ENCODE measurements at regions not wholly inside any gene's neighbourhood (a gene's known extent, or its start where the extent isn't known, plus 50 kb on each side); places are given as distances from the start of the nearest gene placed in this dataset.
A peak's percentile ranks its signal among the peaks of the same experiment; 100 is the strongest.

GRCh38 chr9:110099236-110100095 lies 108.5 kb downstream of the C9orf152 start (continued):
- no peak for TF ChIP-seq USF2 (IDR thresholded peaks at IDR 0.05; ENCODE audit: low read depth, low read length)

GRCh38 chr9:110101531-110102161 lies 106.3 kb downstream of the C9orf152 start:
- H2BK120ac ChIP-seq (ENCODE audit: low read depth, low read length): no peak overlapping the region
- H3K4me2 ChIP-seq (ENCODE audit: low read depth, low read length): no peak overlapping the region
- no peak overlapping the region for H2BK20ac ChIP-seq (ENCODE audit: low read depth, low read length)
- H4K20me1 ChIP-seq (ENCODE audit: insufficient read depth, low read length): peaks cover 87% of the 10 kb centered on the region
- dilution Hi-C loops (cut with HindIII; ENCODE audit: low sequenced_read_pairs, unreplicated experiment) (no loop called here), intact Hi-C loops (cut with micrococcal nuclease) (no loop called here), in situ Hi-C loops (cut with MboI; ENCODE audit: low sequenced_read_pairs) (no loop called here)
- H2AK5ac ChIP-seq (ENCODE audit: low read depth, low read length): peak overlapping the region; percentile 23; the same call in 1 of the 2 replicates
- ChIA-PET POLR2A (ENCODE audit: unreplicated experiment) (interaction anchor here (0.6 kb wide), 1 partner anchor 24 kb away, joined by 6 read pairs; no protein-coding TSS in a partner anchor), CTCF (no interaction called here)
- peaks cover 17% of the 10 kb centered on the region for H3K36me3 ChIP-seq (ENCODE audit: control insufficient read depth, insufficient read depth, low read length)
- no peaks in the 10 kb centered on the region for H3K27me3 ChIP-seq (ENCODE audit: control insufficient read depth, insufficient read depth, low read length)
- H3K9me1 ChIP-seq (ENCODE audit: insufficient read depth, low read length): peaks cover 33% of the 10 kb centered on the region
- H4K5ac ChIP-seq (ENCODE audit: low read depth, low read length): no peak overlapping the region
- no peak overlapping the region for H2BK5ac ChIP-seq (ENCODE audit: low read depth, low read length, poor library complexity, severe bottlenecking)
- peaks cover 22 to 82% of the 10 kb centered on the region in 2 experiments for H3K79me1 ChIP-seq (ENCODE audit: low read depth in 1 of 2, low read length in 2 of 2)
- H3K9me3 ChIP-seq (ENCODE audit: control insufficient read depth, insufficient read depth, low read length): no peaks in the 10 kb centered on the region
- no peak overlapping the region for H2BK15ac ChIP-seq (ENCODE audit: low read depth, low read length)
- DNase-seq: peak; percentile 83
- no peak overlapping the region for H3K9ac ChIP-seq (ENCODE audit: low read depth, low read length)
- no peak overlapping the region for H2AK9ac ChIP-seq (replicated peaks; ENCODE audit: low read depth, low read length, poor library complexity)
- H2AFZ ChIP-seq (replicated peaks; ENCODE audit: low read length, poor library complexity): no peak overlapping the region
- H4K91ac ChIP-seq (ENCODE audit: insufficient read depth, low read depth, low read length): no peak overlapping the region
- ATAC-seq (ENCODE audit: low read depth): no peak
- peaks cover 33% of the 10 kb centered on the region for H3K4me1 ChIP-seq (ENCODE audit: control insufficient read depth, insufficient read depth, low read length)
- H3K4ac ChIP-seq (ENCODE audit: low read depth, low read length): no peak overlapping the region
- no peak overlapping the region for H3K4me3 ChIP-seq (ENCODE audit: insufficient read depth, low read depth, low read length)
- peak overlapping the region; percentile 10; the same call in 1 of the 2 replicates for H3K27ac ChIP-seq (ENCODE audit: insufficient read depth, low read length)
- H3K18ac ChIP-seq (ENCODE audit: low read depth, low read length): no peak overlapping the region
- no peak overlapping the region for H4K8ac ChIP-seq (ENCODE audit: low read depth in 2 of 2, low read length in 2 of 2)
- H3K23ac ChIP-seq (ENCODE audit: low read depth, low read length): peak overlapping the region; percentile 37; the same call in 1 of the 2 replicates
- H3K56ac ChIP-seq (ENCODE audit: extremely low read depth, insufficient read depth, low read length): no peak overlapping the region
- H3K14ac ChIP-seq (replicated peaks; ENCODE audit: low read depth, low read length): no peak overlapping the region
- BruUV-seq (replicated peaks): no TSS peak
- 45% methylated on average over 6 of the region's 8 CpGs; no CpG with 5 or more reads in 1 of the 2 experiments for WGBS, 2 experiments (ENCODE audit: extremely low coverage in 2 of 2, insufficient read length in 1 of 2)
- TF ChIP-seq RFX5 (IDR thresholded peaks at IDR 0.05; ENCODE audit: low read depth, low read length): no peak
- TF ChIP-seq ELK1 (IDR thresholded peaks at IDR 0.05; ENCODE audit: borderline replicate concordance, low read depth, low read length): no peak
- TF ChIP-seq POLR2A (IDR thresholded peaks at IDR 0.05; ENCODE audit: low read depth, low read length): no peak
- no peak for TF ChIP-seq CHD1 (IDR thresholded peaks at IDR 0.05; ENCODE audit: low read depth, low read length)
- TF ChIP-seq MXI1 (IDR thresholded peaks at IDR 0.05; ENCODE audit: borderline replicate concordance, low read depth, low read length): no peak
- TF ChIP-seq MAFK (IDR thresholded peaks at IDR 0.05; ENCODE audit: low read depth, low read length): no peak
- TF ChIP-seq RAD21 (IDR thresholded peaks at IDR 0.05; ENCODE audit: low read length): no peak
- TF ChIP-seq FOS (IDR thresholded peaks at IDR 0.05; ENCODE audit: low read depth, low read length): no peak
- TF ChIP-seq CEBPB (IDR thresholded peaks at IDR 0.05; ENCODE audit: low read depth, low read length): no peak
- TF ChIP-seq SMC3 (IDR thresholded peaks at IDR 0.05; ENCODE audit: low read depth, low read length): no peak
- no peak for TF ChIP-seq NFE2L2 (IDR thresholded peaks at IDR 0.05; ENCODE audit: low read depth, low read length)

All from IMR-90 (cell line).